HEK293 (cell line): ENCODE measurements at regions not wholly inside any gene's neighbourhood (a gene's known extent, or its start where the extent isn't known, plus 50 kb on each side); places are given as distances from the start of the nearest gene placed in this dataset.

Experiments
- CTCF ChIP-seq: fragments of 450-650 bp; formaldehyde crosslinking; IDR thresholded peaks from 2 replicates; pipeline ENCODE4 v1.5.1; 2016; ENCODE audit warnings: missing biosample characterization, missing genetic modification characterization
- PBX3 ChIP-seq: sonication (generic); formaldehyde crosslinking; IDR thresholded peaks from 2 replicates; pipeline ENCODE4 v1.8.1; 2022; ENCODE audit warnings: mild to moderate bottlenecking, moderate library complexity, missing genetic modification reagents
- ZNF629 ChIP-seq: fragments of 450-650 bp; formaldehyde crosslinking; IDR thresholded peaks from 2 replicates; pipeline ENCODE4 v1.5.1; 2017; ENCODE audit warnings: missing biosample characterization, missing genetic modification characterization
- TF ChIP-seq, protein P1 (sequence below): fragments of 450-650 bp; formaldehyde crosslinking; IDR thresholded peaks from 2 replicates; pipeline ENCODE4 v1.5.1; 2016; ENCODE audit warnings: missing biosample characterization, missing genetic modification characterization, low read depth
- TF ChIP-seq, protein P2 (sequence below): fragments of 450-650 bp; formaldehyde crosslinking; IDR thresholded peaks from 2 replicates; pipeline ENCODE4 v1.5.1; 2017; ENCODE audit warnings: missing biosample characterization, missing genetic modification characterization

DNA sequence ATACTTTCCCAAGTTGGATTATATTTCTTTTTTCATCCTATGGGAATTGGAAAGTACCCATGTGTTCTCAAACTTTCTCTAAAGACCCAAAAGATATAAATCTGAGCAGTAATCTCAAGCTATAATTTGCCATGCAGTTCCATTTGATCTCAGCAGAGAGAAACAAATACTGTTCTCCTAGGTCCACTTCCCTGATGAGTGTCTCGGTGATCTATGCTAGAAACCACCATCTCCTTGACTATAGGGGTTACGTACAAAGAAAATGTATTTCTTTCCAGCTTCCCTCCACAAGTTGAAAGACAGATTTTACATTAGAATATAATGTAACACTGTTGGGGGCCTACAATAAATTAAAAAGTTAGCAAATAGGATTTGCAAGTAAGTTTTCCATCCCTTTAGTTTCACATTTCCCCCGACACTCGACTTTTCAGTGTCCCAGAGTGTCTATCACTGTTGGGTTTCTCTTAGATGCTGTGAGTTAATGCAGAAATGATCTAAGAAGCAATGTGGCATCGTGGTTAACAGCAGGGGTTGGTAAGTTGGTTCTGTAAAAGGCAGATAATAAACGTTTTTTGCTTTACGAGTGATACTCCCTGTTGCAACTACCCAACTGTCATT is 465.1 kb upstream of the CFAP20DC start:
- TF ChIP-seq, protein P1, sequence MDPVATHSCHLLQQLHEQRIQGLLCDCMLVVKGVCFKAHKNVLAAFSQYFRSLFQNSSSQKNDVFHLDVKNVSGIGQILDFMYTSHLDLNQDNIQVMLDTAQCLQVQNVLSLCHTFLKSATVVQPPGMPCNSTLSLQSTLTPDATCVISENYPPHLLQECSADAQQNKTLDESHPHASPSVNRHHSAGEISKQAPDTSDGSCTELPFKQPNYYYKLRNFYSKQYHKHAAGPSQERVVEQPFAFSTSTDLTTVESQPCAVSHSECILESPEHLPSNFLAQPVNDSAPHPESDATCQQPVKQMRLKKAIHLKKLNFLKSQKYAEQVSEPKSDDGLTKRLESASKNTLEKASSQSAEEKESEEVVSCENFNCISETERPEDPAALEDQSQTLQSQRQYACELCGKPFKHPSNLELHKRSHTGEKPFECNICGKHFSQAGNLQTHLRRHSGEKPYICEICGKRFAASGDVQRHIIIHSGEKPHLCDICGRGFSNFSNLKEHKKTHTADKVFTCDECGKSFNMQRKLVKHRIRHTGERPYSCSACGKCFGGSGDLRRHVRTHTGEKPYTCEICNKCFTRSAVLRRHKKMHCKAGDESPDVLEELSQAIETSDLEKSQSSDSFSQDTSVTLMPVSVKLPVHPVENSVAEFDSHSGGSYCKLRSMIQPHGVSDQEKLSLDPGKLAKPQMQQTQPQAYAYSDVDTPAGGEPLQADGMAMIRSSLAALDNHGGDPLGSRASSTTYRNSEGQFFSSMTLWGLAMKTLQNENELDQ, result no peak
- TF ChIP-seq PBX3, result no peak
- no peak for TF ChIP-seq CTCF (tag by site-specific recombination)
- no peak for TF ChIP-seq ZNF629 (tag by site-specific recombination)
- TF ChIP-seq, protein P2, sequence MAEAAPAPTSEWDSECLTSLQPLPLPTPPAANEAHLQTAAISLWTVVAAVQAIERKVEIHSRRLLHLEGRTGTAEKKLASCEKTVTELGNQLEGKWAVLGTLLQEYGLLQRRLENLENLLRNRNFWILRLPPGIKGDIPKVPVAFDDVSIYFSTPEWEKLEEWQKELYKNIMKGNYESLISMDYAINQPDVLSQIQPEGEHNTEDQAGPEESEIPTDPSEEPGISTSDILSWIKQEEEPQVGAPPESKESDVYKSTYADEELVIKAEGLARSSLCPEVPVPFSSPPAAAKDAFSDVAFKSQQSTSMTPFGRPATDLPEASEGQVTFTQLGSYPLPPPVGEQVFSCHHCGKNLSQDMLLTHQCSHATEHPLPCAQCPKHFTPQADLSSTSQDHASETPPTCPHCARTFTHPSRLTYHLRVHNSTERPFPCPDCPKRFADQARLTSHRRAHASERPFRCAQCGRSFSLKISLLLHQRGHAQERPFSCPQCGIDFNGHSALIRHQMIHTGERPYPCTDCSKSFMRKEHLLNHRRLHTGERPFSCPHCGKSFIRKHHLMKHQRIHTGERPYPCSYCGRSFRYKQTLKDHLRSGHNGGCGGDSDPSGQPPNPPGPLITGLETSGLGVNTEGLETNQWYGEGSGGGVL (tag by site-specific recombination), result no peak
